ENCODE measurements at regions not wholly inside any gene's neighbourhood (a gene's known extent, or its start where the extent isn't known, plus 50 kb on each side); places are given as distances from the start of the nearest gene placed in this dataset.

DNA sequence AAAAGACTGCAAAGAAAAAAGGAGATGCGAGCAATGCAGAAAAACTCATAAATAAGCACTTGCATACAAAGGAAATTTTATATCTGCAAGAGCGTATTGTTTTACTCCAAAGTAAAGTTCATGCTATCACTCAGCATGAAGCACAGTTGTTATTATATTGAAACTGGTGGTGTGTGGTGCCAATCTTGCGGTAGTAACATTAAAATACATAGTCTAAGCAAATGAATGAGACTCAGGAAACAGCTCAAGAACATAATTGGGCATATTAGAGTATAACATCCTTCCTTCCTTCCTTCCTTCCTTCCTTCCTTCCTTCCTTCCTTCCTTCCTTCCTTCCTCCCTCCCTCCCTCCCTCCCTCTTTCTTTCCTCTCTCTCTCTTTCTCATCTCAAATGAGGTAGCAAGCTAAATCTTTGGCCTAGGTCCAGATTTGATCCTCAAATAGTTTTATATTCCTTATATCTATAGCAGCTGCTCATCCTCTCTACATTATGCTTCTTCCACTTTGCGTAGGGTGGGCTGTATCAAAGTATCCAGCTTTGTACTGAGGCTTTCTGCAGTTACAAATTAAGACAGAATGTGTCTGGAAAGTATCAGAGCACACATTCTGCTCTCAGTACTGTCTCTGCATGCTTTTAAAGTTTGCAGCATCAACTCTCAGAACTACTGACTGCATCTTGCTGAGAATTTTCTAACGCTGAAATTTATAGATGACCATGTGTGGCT, 718.3 kb downstream of the RERGL start:
- TF ChIP-seq, protein P1, sequence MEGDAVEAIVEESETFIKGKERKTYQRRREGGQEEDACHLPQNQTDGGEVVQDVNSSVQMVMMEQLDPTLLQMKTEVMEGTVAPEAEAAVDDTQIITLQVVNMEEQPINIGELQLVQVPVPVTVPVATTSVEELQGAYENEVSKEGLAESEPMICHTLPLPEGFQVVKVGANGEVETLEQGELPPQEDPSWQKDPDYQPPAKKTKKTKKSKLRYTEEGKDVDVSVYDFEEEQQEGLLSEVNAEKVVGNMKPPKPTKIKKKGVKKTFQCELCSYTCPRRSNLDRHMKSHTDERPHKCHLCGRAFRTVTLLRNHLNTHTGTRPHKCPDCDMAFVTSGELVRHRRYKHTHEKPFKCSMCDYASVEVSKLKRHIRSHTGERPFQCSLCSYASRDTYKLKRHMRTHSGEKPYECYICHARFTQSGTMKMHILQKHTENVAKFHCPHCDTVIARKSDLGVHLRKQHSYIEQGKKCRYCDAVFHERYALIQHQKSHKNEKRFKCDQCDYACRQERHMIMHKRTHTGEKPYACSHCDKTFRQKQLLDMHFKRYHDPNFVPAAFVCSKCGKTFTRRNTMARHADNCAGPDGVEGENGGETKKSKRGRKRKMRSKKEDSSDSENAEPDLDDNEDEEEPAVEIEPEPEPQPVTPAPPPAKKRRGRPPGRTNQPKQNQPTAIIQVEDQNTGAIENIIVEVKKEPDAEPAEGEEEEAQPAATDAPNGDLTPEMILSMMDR (IDR thresholded peaks at IDR 0.05) = no peak
- no peak for TF ChIP-seq POLR2A (IDR thresholded peaks at IDR 0.05)
- no peak for TF ChIP-seq EP300 (IDR thresholded peaks at IDR 0.05; ENCODE audit: low read depth)

Measured in transverse colon (tissue), 3 donors.